Kidney epithelial cell (primary cell): ENCODE measurements at regions not wholly inside any gene's neighbourhood (a gene's known extent, or its start where the extent isn't known, plus 50 kb on each side); places are given as distances from the start of the nearest gene placed in this dataset.

Experiments
- DNase-seq: peaks from one replicate; pipeline ENCODE4 v3.0.0-alpha.2; 2010; ENCODE audit warnings: low read depth
- H3K27me3 ChIP-seq: 2 replicates; pipeline ENCODE4 v1.6.0; 2011; ENCODE audit warnings: low read length; ENCODE audit not compliant: control insufficient read depth, insufficient read depth
- H3K36me3 ChIP-seq: 2 replicates; pipeline ENCODE4 v1.5.1; 2011; ENCODE audit warnings: low read length; ENCODE audit not compliant: control insufficient read depth, insufficient read depth
- H3K4me3 ChIP-seq: 2 replicates; pipeline ENCODE4 v1.5.1; 2011; ENCODE audit warnings: low read depth, mild to moderate bottlenecking, control low read depth, low read length
- TF ChIP-seq, protein P1 (sequence below): IDR thresholded peaks from 2 replicates; pipeline ENCODE4 v1.5.1; 2011; ENCODE audit warnings: mild to moderate bottlenecking, moderate library complexity, low read length, control low read depth, inconsistent platforms; ENCODE audit not compliant: insufficient read depth, poor library complexity, severe bottlenecking

DNA sequence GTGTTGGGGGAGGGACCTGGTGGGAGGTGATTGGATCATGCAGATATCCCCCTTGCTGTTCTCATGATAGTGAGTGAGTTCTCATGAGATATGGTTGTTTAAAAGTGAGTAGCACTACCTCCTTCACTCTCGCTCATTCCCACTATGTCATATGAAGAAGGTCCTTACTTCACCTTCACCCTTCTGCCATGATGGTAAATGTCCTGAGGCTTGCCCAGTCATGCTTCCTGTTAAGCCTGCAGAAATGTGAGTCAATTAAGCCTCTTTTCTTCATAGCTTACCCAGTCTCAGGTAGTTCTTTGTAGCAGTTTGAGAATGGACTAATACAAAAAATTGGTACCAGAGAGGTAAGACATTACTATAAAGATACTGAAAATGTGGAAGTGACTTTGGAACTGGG lies 425.9 kb downstream of the HTR1B start:
- Histone ChIP-seq H3K4me3 (no peak overlapping the region), H3K27me3 (no peaks in the 10 kb centered on the region), H3K36me3 (no peaks in the 10 kb centered on the region)
- no peak for DNase-seq
- TF ChIP-seq, protein P1, sequence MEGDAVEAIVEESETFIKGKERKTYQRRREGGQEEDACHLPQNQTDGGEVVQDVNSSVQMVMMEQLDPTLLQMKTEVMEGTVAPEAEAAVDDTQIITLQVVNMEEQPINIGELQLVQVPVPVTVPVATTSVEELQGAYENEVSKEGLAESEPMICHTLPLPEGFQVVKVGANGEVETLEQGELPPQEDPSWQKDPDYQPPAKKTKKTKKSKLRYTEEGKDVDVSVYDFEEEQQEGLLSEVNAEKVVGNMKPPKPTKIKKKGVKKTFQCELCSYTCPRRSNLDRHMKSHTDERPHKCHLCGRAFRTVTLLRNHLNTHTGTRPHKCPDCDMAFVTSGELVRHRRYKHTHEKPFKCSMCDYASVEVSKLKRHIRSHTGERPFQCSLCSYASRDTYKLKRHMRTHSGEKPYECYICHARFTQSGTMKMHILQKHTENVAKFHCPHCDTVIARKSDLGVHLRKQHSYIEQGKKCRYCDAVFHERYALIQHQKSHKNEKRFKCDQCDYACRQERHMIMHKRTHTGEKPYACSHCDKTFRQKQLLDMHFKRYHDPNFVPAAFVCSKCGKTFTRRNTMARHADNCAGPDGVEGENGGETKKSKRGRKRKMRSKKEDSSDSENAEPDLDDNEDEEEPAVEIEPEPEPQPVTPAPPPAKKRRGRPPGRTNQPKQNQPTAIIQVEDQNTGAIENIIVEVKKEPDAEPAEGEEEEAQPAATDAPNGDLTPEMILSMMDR: no peak

DNA sequence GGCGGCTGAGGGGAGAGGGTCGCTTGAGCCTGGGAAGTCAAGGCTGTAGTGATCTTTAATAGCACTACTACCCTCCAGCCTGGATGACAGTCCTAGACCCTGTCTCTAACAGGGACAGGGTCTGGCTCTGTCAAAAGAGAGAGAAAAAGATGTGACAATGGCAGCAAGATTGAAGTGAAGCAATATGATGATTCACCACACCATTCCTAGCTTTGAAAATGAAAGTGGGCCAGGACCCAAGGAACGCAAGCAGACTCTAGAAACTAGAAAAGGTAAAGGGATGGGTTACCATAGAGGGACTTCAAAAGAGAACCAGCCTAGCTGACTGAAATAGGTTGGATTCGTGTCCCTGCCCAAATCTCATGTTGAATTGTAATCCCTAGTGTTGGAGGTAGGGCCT lies 426.9 kb downstream of the HTR1B start:
- TF ChIP-seq, protein P1: no peak

DNA sequence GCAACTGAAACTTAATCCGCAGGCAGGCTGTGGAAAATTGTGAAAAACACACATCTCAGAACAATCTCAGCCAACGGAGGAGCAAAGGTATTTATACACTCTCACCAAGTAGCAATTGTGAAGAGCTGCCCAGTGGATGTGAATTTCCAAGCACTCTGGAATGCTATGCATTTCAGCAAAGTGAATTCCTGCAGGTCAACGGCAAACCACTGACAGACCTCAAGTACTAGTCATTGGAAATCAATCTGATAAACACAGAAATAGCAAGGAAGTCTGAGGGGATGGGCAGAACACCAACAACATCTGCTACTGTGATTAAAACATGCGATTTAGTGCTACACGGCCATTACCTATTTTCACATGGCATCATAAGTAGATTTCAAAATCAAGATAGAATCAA lies 429.1 kb downstream of the HTR1B start:
- TF ChIP-seq, protein P1: no peak
- DNase-seq: peak; percentile 78
- no peaks in the 10 kb centered on the region for H3K36me3 ChIP-seq
- no peaks in the 10 kb centered on the region for H3K27me3 ChIP-seq
- no peak overlapping the region for H3K4me3 ChIP-seq

More for the DNA sequence above, 426.9 kb downstream of the HTR1B start:
- DNase-seq: no peak
- no peaks in the 10 kb centered on the region for H3K36me3 ChIP-seq
- H3K27me3 ChIP-seq: no peaks in the 10 kb centered on the region
- H3K4me3 ChIP-seq: no peak overlapping the region

DNA sequence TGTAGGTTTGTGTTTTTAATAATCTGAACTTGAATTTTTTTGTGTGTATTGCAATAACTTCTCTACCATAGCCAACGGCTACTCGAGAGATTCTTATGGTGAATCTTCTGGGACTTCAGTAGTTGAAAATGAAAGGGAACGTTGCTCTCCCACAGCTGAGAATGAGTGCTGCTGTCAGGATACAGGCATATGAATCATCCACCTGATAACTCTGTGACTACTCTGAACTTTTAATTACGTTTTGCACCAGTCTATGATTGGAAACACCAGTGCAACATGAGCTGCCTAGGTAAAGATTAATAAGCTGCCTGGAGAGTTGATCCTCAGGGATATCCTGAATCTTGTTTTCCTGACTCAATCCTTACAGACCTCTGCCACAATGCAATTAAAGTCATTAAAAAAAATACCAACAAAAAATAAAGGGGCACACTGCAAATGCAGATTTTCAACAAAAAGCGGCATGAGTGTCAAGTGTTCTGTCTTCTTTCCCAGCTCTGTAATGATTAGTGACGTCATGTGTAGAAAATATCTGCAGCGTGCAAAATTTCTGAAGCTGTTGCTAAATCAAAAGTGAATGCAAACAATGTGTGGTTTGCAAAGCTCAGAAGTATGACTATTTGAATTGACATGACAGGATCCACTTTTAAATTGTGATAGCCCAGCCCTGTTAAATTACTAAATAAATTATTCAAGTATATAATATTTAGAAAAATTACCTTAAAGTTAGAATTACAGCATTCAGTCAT lies 432.2 kb downstream of the HTR1B start:
- peak; percentile 37 for DNase-seq
- no peak overlapping the region for H3K4me3 ChIP-seq
- H3K36me3 ChIP-seq: no peaks in the 10 kb centered on the region
- TF ChIP-seq, protein P1: no peak
- no peaks in the 10 kb centered on the region for H3K27me3 ChIP-seq

DNA sequence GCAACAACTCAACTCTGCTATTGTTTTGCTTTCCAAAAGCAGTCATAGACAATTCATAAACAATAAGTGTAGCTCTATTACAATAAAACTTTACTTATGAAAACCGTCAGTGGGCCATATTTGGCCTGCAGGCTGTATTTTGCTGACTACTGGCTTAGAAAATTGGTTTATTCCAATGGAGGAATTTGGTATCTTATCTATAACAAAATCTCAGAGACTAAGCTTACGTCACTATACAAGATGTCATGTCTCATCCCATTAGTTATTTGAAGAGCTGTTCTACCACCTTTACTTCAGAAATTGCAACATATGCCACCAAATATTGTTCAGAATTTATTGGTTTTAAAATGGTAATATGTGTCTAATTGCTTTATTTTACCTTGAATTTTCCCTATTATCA lies 436.9 kb downstream of the HTR1B start:
- H3K4me3 ChIP-seq: no peak overlapping the region
- no peak for DNase-seq
- TF ChIP-seq, protein P1: no peak
- H3K36me3 ChIP-seq: no peaks in the 10 kb centered on the region
- H3K27me3 ChIP-seq: no peaks in the 10 kb centered on the region

DNA sequence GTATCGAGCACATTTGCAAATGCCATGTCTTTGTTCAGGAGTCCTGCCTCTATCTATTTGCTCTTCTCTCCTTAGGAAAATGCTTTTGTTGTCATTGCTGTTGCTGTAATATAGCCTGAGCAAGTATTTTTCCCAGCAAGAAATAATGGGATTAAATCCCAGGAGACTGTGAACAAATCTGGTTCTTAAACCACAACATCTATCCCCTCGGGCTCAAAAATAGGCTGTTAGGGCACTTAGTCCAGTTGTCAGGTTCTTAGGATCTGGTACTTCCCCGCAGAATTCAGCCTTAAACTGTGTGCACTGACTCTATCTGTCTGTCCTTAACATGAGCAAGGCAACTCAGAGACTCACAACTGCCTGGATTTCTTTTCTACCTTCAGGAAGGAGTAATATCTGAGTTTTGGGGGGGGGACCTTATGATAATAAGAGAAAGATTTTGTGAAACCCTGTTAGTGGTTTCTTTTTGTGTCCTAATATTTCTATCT lies 437.5 kb downstream of the HTR1B start:
- Histone ChIP-seq H3K4me3 (no peak overlapping the region), H3K36me3 (no peaks in the 10 kb centered on the region), H3K27me3 (no peaks in the 10 kb centered on the region)
- TF ChIP-seq, protein P1: no peak
- no peak for DNase-seq
